Posterior cingulate gyrus (tissue), 11 donors: ENCODE measurements at regions not wholly inside any gene's neighbourhood (a gene's known extent, or its start where the extent isn't known, plus 50 kb on each side); places are given as distances from the start of the nearest gene placed in this dataset.
A peak's percentile ranks its signal among the peaks of the same experiment; 100 is the strongest.
"Not testable (repeated sequence)": the region's sequence is repeated elsewhere in the genome, so short reads cannot be mapped to it uniquely, and the experiment has no call there.

Source experiments
- DNase-seq, 10 donors: peaks; one replicate each; pipeline versions ENCODE4 v3.0.0 to v3.0.0-alpha.2; 2020 to 2021; ENCODE audit warnings: mixed read lengths in 3 of 10
- intact Hi-C: fragments of 100-400 bp; cut with DNase I; formaldehyde crosslinking; loops from one replicate; pipeline ENCODE4 v1.15.1; 2023

GRCh38 chr11:109958131-109958820, 134.9 kb upstream of the ZC3H12C start:
- intact Hi-C loops: no loop called here
- no peak for DNase-seq

DNA sequence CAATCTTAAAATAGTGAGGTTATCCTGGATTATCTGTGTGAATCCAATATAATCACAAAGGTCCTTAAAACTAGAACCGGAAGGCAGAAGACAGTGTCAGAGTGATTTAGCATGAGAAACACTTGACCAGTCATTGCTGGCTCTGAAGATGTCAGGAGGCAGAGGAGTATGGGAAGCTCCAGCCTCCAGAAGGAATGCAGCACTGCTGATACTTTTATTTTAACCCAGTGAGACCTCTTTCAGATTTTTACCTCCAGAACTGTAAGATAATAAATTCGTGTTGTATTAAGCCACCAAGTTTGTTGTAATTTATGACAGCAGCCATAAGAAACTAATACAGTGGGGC, 134.4 kb upstream of the ZC3H12C start:
- intact Hi-C loops: no loop called here
- DNase-seq: no peak

- intact Hi-C loops: no loop called here
- DNase-seq: peak in 3 of 10 donors; percentile 25 to 82 (median 72)
Observed at GRCh38 chr11:109960831-109961230, 132.4 kb upstream of the ZC3H12C start.

DNA sequence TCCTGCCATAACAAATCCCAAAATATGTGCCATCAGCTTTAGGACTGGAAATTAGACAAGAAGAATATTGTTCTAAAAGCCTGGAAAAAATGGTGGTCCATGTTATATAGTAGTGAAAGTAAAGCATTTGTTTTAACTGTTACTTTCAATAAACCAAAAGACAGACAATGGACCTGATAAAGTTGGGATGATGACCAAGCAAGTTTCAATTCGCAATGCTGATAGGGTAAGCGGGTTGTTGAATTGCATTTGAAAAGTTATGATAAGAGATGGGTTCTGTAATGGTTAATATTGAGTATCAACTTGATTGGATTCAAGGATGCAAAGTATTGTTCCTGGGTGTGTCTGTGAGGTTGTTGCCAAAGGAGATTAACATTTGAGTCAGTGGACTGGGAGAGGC, 131.9 kb upstream of the ZC3H12C start:
- intact Hi-C loops: no loop called here

GRCh38 chr11:109963101-109963500, 130.1 kb upstream of the ZC3H12C start:
- intact Hi-C loops: no loop called here
- DNase-seq: no peak

More for the DNA sequence above, 131.9 kb upstream of the ZC3H12C start:
- DNase-seq: no peak

GRCh38 chr11:109964487-109964886, 128.7 kb upstream of the ZC3H12C start:
- no peak for DNase-seq
- intact Hi-C loops: no loop called here

DNA sequence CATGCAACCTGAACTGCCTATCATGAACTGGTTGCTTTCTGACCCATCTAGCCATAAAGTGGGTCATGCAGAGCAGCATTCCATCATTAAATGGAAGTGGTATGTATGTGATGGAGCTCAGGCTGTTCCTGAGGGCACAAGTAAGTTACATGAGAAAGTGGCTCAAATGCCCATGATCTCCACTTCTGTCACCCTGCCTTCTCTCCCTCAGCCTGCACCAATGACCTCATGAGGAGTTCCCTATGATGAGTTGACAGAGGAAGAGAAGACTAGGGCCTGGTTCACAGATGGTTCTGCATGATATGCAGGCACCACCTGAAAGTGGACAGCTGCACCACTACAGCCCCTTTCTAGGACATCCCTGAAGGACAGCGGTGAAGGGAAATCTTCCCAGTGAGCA, 127.7 kb upstream of the ZC3H12C start:
- intact Hi-C loops, DNase-seq: not testable (repeated sequence)

DNA sequence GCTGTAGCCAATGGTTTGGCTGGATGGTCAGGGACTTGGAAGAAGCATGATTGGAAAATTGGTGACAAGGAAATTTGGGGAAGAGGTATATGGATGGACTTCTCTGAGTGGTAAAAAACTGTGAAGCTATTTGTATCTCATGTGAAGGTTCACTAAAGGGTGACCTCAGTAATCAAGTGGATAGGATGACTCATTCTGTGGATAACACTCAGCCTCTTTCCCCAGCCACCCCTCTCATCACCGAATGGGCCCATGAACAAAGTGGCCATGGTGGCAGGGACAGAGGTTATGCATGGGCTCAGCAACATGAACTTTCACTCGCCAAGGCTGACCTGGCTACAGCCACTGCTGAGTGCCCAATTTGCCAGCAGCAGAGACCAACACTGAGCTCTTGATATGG, 127.3 kb upstream of the ZC3H12C start:
- intact Hi-C loops, DNase-seq: not testable (repeated sequence)

- DNase-seq, intact Hi-C loops: not testable (repeated sequence)
Observed at GRCh38 chr11:109967136-109967535, 126.1 kb upstream of the ZC3H12C start.

- no peak for DNase-seq
- intact Hi-C loops: no loop called here
Observed at GRCh38 chr11:109968299-109968698, 124.9 kb upstream of the ZC3H12C start.

GRCh38 chr11:109968781-109969180, 124.4 kb upstream of the ZC3H12C start:
- intact Hi-C loops: no loop called here
- DNase-seq: no peak

DNA sequence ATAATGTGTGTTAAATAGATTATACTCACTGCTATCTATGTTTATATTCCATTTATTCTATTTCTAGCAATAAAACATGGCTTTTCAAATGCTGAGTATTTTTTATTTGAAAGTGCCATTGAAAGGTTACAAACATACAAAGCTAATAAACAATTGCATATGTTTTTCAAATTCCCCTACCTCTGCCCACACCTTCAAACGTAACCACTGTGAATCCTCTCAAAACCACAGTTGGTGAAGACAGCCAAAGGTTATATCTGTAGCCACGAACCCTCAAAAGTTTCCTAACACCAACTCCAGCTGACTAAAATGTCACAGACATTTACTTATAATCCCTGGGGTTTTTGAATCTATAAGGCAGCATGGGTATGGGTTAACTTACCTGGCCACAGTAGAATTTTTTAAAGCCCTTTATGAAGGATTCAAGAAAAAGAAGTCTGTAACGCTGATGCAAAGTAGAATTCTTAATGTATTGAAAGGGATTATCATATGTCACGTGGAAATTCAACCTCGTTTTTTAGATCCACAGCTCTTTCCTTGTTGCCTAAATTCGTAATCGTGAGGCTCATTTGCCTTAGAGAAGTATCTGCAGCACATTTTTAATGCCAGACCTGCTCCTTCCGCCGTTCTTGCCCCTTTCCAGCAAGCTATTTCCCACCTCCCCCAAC, 122.5 kb upstream of the ZC3H12C start:
- DNase-seq: no peak
- intact Hi-C loops: no loop called here

DNA sequence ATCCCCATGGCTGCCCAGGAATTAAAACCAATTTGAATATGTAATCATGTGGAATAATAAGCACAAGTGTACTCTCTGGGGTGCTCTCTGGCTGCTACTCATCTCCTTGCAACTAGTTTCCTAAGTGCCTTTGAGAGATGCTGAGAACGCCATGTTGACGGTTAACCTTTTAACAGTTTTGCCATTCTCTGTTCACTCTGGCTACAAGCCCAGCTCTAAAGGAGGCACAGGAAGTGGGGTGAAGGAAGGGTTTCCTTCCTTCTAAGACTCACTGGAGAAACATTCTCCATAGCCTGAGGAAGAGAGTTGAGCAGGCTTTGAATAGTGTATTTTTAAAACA, 122.0 kb upstream of the ZC3H12C start:
- no peak for DNase-seq

DNA sequence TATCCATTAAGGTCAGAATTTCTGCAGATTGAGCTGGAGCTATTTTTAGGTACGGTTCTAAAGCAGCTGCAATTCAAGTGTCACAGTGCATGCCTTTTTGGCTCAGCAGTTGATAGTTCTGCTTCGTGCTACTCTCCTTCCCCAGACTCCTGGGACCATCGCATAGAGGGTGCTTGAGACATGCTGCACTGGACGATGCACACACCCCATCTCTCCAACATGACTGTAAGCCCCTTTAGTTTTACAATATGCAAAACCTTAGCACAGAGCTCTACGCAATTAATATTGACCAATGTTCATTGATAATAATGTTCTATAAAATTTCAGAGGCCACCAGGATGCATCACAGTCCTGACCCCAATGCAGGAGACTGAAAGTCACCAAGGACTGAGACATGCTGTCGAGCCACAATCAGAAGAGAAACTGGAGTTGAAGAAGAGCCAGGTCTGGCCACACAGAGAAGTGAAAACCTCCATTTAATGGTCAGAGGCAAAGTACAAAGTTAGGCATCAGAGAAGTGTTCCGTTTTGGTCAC, 120.9 kb upstream of the ZC3H12C start:
- DNase-seq: no peak
- intact Hi-C loops: no loop called here

More for the DNA sequence above, 122.0 kb upstream of the ZC3H12C start:
- intact Hi-C loops: no loop called here

- intact Hi-C loops: no loop called here
- DNase-seq: no peak
Observed at GRCh38 chr11:109972939-109973338, 120.3 kb upstream of the ZC3H12C start.

- intact Hi-C loops: no loop called here
- no peak for DNase-seq
Observed at GRCh38 chr11:109973486-109973885, 119.7 kb upstream of the ZC3H12C start.

- intact Hi-C loops: no loop called here
- DNase-seq: no peak
Observed at GRCh38 chr11:109974523-109974922, 118.7 kb upstream of the ZC3H12C start.

DNA sequence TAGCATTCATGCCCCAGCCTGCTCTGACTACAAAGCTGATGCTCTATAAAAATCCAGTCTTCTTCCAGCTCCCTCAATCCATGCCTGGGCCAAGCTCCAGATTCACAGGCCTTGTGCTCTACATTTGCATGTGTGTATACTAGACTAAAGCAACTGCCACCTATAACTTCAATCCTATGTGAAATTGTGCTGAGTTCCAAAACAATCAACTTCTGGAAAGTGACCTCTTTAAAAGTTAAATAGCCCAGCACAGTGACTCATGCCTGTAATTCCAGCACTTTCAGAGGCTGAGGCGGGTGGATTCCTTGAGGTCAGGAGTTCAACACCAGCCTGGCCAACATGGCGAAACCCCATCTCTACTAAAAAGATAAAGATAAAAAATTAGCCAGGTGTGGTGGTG, 114.3 kb upstream of the ZC3H12C start:
- no peak for DNase-seq
- intact Hi-C loops: no loop called here

DNA sequence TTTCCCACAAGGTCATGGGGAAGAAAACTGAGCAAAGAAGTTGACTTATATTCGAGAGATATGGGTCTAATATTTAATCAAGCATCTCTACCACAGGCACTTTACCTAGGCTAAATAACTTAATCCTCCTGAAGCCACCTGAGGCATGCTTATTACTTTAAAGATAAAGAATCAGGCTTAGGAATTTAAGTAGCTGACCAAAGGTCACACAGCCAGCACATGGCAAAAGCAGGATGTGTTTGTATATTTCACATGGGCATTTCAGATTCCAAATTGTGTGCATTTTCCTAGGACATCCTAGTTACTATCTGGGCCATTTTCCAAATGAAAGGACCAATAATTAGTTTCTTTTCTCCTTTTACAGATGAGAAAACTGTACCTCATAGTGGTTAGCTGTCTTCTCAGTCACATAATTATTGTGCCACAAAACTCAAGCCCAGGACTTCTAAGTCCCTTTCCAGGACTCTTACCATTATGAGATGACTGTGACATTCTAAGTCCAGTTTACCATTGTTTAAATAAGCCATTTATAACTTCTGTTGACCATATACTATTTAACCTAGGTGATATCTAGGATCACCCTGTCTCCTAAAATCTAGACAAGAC, 112.1 kb upstream of the ZC3H12C start:
- no peak for DNase-seq
- intact Hi-C loops: no loop called here

DNA sequence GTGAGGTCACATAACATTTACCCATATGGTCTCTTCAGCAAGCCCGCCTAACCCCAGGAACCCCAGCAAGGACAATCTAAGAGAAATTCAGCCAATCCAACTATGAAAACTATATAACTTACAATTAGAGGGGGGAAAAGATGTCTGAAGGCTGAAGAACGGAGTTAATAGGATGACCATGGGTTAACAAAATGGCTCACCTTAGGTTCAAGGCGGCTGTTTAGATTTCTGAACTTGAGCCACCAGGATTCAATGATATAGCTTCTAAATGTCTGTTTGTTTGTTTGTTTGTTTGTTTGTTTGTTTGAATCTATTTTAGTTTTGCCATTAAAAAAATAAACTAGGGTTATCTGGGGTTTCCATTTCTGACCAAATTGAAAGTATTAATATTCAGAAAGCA, 109.8 kb upstream of the ZC3H12C start:
- intact Hi-C loops: no loop called here

DNA sequence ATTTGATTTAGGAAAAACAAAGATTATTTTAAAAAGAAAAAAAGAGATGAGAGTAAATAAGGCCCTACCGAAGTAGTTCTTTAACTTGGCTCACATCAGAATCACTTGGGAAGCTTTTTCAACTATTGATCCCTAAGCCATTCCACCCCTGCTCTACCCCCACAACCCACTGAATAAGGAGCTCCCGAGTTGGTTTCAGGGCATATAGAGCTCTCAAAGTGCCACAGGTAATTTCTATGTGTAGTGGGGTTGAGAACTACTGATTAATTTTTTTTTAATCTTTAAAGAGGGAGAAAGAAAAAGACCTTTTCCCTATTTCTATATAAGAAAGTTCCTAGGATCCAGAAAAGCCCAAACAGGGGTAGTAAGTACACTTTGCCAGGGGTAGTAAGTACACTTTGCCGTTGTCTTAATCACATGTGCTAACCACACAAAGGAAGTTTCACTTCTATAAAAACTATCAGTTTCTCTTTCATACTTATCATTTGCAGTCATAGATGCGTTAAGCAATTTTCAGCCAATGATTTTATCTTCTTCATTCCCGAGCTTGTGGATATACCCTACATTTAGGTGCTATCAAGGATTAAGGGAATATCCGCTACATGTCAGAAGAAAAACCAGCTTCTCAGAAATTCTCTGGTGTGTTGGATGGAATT, 108.4 kb upstream of the ZC3H12C start:
- DNase-seq: no peak
- intact Hi-C loops: no loop called here

More for the DNA sequence above, 109.8 kb upstream of the ZC3H12C start:
- DNase-seq: no peak
